SK-N-MC (cell line): ENCODE measurements at regions not wholly inside any gene's neighbourhood (a gene's known extent, or its start where the extent isn't known, plus 50 kb on each side); places are given as distances from the start of the nearest gene placed in this dataset.

Experiments
- EZH2 ChIP-seq: fragments of 200-600 bp; sonication (generic); IDR thresholded peaks from one replicate; pipeline ENCODE4 v1.6.1; 2017; ENCODE audit warnings: antibody characterized with exemption
- POLR2AphosphoS5 ChIP-seq: IDR thresholded peaks from 2 replicates; pipeline ENCODE4 v1.6.1; 2012; ENCODE audit warnings: mild to moderate bottlenecking, low read depth, low read length, borderline replicate concordance

- TF ChIP-seq EZH2 (no peak), POLR2AphosphoS5 (no peak)
Observed at GRCh38 chr21:35954066-35954465, 106.3 kb downstream of the SETD4 start.
